G401 (cell line): ENCODE measurements at regions not wholly inside any gene's neighbourhood (a gene's known extent, or its start where the extent isn't known, plus 50 kb on each side); places are given as distances from the start of the nearest gene placed in this dataset.
A peak's percentile ranks its signal among the peaks of the same experiment; 100 is the strongest.

Source experiments
- DNase-seq: peaks from one replicate; pipeline ENCODE4 v3.0.0-alpha.2; 2015; ENCODE audit warnings: low spot score
- in situ Hi-C: cut with HindIII; loops from 2 replicates; pipeline ENCODE4 v1.10.0; 2016; ENCODE audit warnings: low sequenced_read_pairs, mixed read lengths

DNA sequence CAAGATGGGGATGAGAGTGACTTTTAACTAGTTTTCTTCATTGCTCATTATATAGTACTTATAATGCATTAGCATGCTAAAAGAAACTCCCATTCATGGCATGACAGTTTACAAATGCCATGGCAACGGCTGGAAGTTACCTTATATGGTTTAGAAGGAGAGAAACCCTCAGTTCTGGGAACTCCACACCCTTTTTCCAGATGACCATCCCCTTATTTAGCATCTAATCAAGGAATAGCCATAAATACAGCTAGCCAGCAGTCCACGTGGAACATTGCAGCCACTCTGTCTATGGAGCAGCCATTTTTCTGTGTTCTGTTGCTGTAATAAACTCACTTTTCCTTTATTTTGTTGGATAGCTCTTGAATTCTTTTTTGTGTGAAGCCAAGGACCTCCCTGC, 1137.8 kb downstream of the CDH18 start:
- in situ Hi-C loops: no loop called here

DNA sequence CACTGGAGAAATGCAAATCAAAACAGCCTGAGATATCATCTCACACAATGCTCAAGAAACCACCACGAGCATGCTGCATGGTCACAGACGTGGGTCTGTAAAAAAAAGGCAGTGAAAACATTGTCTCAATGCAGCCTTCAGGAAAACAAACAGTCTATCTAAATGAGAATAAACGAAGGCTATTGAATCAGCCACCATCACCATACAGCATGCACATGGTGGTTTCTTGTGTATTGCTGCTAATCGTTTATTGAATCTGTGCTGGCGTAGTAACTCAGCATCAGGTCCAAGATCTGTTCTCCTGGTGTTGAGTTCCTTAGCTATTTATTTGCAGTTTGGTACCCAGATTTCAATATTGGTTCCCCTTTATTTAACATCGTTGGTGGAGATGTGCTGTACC, 1115.0 kb downstream of the CDH18 start:
- in situ Hi-C loops: no loop called here

More for the DNA sequence above, 1137.8 kb downstream of the CDH18 start:
- DNase-seq: no peak

GRCh38 chr5:18876565-18876964, 1111.4 kb downstream of the CDH18 start:
- DNase-seq: no peak
- in situ Hi-C loops: no loop called here

More for the DNA sequence above, 1115.0 kb downstream of the CDH18 start:
- no peak for DNase-seq

- DNase-seq: no peak
- in situ Hi-C loops: no loop called here
These were observed 1106.4 kb downstream of the CDH18 start for GRCh38 chr5:18881615-18882014.

DNA sequence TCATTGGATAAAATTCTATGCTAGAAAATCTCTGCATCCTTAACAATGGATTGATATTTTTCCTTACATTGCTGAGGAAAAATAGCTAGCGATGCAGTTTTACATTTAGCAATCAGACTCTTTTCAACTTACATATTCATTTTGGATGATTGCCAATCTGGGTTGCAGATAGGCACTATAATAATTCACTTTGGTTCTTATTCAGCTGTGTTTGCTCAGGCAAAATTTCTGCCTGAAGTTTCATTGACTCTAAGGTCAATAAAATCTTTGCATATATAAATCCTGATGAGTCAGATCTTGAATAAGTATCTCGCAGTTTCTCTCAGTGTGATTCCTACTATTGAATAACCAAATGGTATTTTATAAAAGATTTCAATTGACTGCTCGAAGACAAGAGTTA, 1105.8 kb downstream of the CDH18 start:
- in situ Hi-C loops: no loop called here

DNA sequence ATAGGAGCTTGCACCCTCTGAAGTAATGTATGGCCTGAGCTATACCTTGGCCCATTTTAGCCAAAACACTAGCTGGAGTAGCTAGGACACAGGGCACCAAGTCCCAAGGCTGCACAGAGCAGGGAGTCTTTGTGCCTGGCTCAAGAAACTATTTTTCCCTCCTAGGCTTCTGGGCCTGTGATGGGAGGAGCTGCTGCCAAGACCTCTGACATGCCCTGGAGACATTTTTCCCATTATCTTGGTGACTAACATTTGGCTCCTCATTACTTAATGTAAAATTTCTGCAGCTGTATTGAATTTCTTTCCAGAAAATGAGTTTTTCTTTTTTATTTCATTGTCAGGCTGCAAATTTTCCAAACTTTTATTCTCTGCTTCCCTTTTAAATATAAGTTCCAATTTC, 1099.2 kb downstream of the CDH18 start:
- no peak for DNase-seq
- in situ Hi-C loops: no loop called here

More for the DNA sequence above, 1105.8 kb downstream of the CDH18 start:
- no peak for DNase-seq

GRCh38 chr5:18900644-18901043, 1087.4 kb downstream of the CDH18 start:
- DNase-seq: no peak
- in situ Hi-C loops: no loop called here

DNA sequence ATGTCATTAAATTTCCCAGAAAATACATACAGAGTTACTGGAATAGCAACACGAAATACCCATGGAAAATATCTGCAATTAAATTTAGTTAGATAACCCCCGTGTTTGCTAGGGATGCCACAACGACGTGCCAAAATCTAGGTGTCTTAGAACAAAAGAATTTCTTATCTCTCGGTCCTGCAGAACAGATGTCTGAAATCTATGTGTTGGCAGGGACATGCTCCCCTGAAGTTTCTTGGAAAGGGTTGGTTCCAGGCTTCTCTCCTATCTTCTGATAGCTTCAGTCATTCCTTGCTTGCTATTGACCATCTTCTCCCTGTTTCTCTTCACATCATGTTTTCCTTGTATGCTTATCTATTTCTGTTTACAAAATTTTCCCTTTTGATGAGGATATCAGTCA, 1067.0 kb downstream of the CDH18 start:
- in situ Hi-C loops: no loop called here

DNA sequence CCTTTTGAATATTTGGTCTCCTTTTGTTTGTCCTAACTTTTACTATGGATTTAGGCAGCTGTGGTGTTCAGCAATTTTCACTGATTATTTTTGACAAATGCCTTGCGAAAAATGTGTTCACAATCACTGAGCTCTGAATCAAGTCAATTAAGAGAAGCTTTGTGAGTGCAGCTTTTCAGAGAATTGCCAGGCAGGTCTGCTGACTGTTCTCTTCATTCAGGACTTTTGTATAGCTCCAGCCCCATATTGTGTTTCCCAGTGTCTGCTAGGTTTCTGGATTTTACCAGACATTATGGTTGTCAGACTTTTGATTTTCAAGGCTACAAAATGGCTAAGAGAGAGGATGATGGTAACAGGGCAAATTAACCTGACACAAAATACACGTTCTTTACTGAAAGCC, 1055.9 kb downstream of the CDH18 start:
- in situ Hi-C loops: no loop called here
- DNase-seq: no peak

More for the DNA sequence above, 1067.0 kb downstream of the CDH18 start:
- peak; percentile 86 for DNase-seq

- no peak for DNase-seq
- in situ Hi-C loops: no loop called here
These were observed 1043.2 kb downstream of the CDH18 start for GRCh38 chr5:18944771-18945170.

DNA sequence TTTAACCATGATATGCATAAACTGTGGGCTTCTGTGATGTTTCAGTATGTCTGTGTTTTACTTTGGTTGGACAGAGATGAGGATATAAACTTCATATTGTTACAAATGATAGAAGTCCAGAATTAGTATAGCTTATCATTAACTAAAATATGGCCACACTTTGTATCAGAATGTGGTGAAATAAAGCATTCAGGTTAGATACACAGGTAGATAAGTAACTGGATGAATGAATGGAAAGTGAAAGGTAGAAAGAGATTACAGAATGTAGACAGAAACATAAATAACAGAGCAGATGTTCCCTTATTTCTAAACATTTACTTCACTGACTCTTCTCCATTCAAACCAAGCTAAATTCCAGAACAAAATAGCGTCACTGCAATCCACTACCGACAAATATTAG, 1033.8 kb downstream of the CDH18 start:
- in situ Hi-C loops: no loop called here
- DNase-seq: no peak

DNA sequence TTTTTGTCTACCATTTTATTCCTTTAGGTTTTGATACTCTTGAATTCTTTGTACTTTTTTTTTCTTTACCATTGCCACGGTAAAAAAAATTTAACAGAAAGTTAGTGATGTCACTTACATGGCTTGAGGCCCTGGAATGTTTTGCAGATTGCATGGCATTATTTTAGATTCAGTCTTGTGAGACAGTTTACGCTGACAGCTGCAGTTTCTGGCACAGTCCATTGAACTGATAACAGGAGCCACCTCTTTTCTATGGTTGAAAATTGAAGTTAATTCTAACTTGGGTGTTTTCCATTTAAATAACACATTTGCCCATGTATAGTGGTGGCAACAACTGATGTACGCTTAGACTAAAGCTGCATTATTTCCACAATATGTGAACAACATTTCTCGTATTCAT, 1028.5 kb downstream of the CDH18 start:
- in situ Hi-C loops: no loop called here
- DNase-seq: peak; percentile 47

GRCh38 chr5:18961234-18961633, 1026.8 kb downstream of the CDH18 start:
- in situ Hi-C loops: no loop called here
- DNase-seq: no peak

GRCh38 chr5:18965893-18966292, 1022.1 kb downstream of the CDH18 start:
- in situ Hi-C loops: no loop called here
- no peak for DNase-seq

DNA sequence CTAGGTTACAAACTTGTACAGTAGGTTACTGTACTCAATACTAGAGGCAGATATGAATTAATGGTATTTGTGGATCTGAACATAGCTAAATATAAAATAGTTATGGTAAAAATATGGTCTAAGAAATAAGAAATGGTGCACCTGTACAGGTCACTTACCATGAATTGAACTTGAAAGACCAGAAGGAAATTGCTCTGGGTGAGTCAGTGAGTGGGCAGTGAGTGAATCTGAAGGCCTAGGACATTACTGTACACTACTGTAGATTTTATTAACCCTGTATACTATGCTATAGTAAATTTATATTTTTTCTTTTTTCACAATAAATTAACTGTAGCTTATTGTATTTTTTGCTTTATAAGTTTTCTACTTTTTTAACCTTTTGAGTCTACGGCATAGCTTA, 1020.4 kb downstream of the CDH18 start:
- in situ Hi-C loops: no loop called here

DNA sequence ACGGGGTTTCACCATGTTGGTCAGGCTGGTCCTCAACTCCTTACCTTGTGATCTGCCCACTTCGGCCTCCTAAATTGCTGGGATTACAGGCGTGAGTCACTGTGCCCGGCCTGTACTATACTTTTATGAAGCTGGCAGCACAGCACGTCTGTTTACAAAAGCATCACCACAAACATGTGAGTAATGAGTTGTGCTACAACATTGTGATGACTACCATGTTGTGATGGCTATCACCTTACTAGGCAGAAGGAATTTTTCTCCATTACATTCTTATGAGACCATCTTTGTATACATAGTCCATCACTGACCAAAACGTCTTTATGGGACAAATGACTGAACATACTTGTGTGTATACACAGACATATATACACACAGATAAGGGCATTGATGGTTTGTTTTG, 1019.0 kb downstream of the CDH18 start:
- no peak for DNase-seq
- in situ Hi-C loops: no loop called here

More for the DNA sequence above, 1020.4 kb downstream of the CDH18 start:
- DNase-seq: no peak

DNA sequence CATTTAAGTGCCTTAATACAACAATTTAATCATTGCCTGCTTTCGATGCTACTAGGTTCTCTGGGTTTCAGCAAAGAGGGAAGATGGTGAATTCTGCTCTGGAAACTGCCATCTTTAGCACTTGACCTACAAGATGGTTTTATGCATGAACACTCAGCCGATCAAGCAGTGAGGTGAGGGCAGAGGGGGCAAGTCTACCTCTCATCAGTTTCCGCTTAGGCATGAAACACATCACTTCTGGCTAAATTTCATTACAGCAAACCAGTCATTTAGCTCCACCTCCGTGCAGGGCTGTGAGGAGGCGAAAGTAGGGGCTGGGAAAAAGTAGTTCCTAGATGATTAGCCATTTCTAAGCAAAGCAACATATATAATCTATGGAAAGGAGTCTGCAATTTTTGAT, 1018.0 kb downstream of the CDH18 start:
- in situ Hi-C loops: no loop called here
- DNase-seq: no peak

DNA sequence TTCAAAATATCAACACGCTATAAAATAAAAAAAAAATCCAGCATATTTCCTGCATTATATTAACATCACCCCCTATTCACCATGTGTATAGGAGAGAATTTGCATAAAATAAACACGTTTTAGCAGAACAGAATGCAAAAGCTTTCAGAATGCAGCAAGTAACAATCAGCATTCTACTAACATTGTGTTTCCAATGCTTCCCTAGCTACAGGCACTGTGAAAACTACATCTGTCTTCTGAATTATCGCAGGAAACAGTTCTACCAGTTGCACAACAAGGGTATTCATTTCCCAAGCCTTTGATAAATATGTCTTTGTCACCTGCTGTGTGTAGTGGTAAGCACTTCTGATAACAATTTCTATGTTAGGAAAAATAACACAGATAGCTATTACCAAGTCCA, 1015.8 kb downstream of the CDH18 start:
- DNase-seq: no peak
- in situ Hi-C loops: no loop called here

GRCh38 chr5:18975624-18976023, 1012.4 kb downstream of the CDH18 start:
- DNase-seq: no peak
- in situ Hi-C loops: no loop called here

DNA sequence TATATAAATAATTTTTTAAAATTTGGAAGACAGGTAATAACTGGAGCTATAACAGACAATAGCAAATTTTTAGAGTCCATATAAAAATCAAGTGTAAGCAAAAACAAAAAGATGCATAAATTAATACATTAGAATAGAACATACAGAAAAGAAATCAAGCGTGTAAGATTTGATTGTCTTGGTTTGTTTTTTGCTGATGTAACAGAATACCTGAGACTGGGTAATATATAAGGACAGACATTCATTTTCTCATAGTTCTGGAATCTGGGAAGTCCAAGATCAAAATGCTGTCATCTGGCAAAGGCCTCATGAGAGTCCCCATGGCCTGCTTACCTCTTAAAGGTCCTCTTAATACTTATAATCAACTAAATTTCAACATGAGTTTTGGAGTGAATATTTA, 1010.1 kb downstream of the CDH18 start:
- DNase-seq: no peak
- in situ Hi-C loops: no loop called here

DNA sequence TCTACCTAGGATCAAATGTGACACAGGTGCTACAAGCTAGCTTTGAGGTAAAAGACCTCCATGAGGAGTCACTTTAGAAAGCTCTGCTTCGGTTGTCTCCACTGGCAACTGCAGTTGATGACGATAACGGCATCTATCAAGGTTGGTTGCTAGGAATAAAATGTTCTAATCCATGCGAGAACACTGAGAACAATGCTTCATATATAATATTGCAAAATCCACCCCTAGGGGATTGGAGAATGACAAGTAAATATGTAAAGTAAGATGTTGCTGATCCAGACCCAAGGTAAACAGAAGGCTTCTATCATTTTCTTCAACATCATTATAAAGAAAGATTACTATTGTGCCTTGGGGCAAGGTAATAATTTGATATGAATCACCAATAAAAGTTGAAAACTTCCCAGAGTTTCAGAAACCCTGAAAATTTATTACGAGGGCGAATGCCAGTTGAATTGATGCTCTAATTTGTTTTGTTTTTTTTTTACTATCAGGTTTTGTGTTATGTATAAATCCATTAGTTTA, 1003.4 kb downstream of the CDH18 start:
- in situ Hi-C loops: no loop called here

More for the DNA sequence above, 1003.4 kb downstream of the CDH18 start:
- DNase-seq: no peak
